PFSK-1 (cell line): ENCODE measurements at regions not wholly inside any gene's neighbourhood (a gene's known extent, or its start where the extent isn't known, plus 50 kb on each side); places are given as distances from the start of the nearest gene placed in this dataset.

Experiments
- FOXP2 ChIP-seq: optimal IDR thresholded peaks from 2 replicates; pipeline ENCODE3; 2011; ENCODE audit warnings: borderline replicate concordance, control low read depth, inconsistent platforms; ENCODE audit not compliant: insufficient read depth; ENCODE audit errors: extremely low read length, extremely low read depth
- POLR2AphosphoS5 ChIP-seq: IDR thresholded peaks from 2 replicates; pipeline ENCODE4 v1.6.1; 2012; ENCODE audit warnings: low read depth, mild to moderate bottlenecking, control low read depth, low read length, moderate library complexity
- SIN3A ChIP-seq: IDR thresholded peaks from 2 replicates; pipeline ENCODE4 v1.6.1; 2012; ENCODE audit warnings: mild to moderate bottlenecking, low read length, moderate library complexity, borderline replicate concordance; ENCODE audit not compliant: insufficient read depth
- TAF1 ChIP-seq: IDR thresholded peaks from 2 replicates; pipeline ENCODE4 v1.6.1; 2012; ENCODE audit warnings: low read length, control low read depth, borderline replicate concordance; ENCODE audit not compliant: insufficient read depth
- TF ChIP-seq, protein P1 (sequence below), 2 experiments: IDR thresholded peaks; 2 replicates each; pipeline versions ENCODE4 v1.6.1 to v1.8.0; 2011 to 2012; ENCODE audit warnings: low read depth in 2 of 2, low read length in 2 of 2, control low read depth in 1 of 2, inconsistent platforms in 1 of 2, mild to moderate bottlenecking in 1 of 2, moderate library complexity in 1 of 2; ENCODE audit not compliant: insufficient read depth in 1 of 2

- TF ChIP-seq TAF1 (no peak), POLR2AphosphoS5 (no peak), SIN3A (no peak), FOXP2 (no peak)
- TF ChIP-seq, protein P1, sequence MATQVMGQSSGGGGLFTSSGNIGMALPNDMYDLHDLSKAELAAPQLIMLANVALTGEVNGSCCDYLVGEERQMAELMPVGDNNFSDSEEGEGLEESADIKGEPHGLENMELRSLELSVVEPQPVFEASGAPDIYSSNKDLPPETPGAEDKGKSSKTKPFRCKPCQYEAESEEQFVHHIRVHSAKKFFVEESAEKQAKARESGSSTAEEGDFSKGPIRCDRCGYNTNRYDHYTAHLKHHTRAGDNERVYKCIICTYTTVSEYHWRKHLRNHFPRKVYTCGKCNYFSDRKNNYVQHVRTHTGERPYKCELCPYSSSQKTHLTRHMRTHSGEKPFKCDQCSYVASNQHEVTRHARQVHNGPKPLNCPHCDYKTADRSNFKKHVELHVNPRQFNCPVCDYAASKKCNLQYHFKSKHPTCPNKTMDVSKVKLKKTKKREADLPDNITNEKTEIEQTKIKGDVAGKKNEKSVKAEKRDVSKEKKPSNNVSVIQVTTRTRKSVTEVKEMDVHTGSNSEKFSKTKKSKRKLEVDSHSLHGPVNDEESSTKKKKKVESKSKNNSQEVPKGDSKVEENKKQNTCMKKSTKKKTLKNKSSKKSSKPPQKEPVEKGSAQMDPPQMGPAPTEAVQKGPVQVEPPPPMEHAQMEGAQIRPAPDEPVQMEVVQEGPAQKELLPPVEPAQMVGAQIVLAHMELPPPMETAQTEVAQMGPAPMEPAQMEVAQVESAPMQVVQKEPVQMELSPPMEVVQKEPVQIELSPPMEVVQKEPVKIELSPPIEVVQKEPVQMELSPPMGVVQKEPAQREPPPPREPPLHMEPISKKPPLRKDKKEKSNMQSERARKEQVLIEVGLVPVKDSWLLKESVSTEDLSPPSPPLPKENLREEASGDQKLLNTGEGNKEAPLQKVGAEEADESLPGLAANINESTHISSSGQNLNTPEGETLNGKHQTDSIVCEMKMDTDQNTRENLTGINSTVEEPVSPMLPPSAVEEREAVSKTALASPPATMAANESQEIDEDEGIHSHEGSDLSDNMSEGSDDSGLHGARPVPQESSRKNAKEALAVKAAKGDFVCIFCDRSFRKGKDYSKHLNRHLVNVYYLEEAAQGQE (IDR thresholded peaks at IDR 0.05; ENCODE audit: insufficient read depth in 1 of 2, low read depth in 2 of 2, low read length in 2 of 2), result no peak
These were observed 333.8 kb upstream of the TNP1 start for GRCh38 chr2:217193431-217194340.

- TF ChIP-seq FOXP2 (no peak), SIN3A (no peak), TAF1 (no peak), POLR2AphosphoS5 (no peak)
- TF ChIP-seq, protein P1 (IDR thresholded peaks at IDR 0.05; ENCODE audit: insufficient read depth in 1 of 2, low read depth in 2 of 2, low read length in 2 of 2), result no peak
These were observed 332.5 kb upstream of the TNP1 start for GRCh38 chr2:217192366-217192765.

DNA sequence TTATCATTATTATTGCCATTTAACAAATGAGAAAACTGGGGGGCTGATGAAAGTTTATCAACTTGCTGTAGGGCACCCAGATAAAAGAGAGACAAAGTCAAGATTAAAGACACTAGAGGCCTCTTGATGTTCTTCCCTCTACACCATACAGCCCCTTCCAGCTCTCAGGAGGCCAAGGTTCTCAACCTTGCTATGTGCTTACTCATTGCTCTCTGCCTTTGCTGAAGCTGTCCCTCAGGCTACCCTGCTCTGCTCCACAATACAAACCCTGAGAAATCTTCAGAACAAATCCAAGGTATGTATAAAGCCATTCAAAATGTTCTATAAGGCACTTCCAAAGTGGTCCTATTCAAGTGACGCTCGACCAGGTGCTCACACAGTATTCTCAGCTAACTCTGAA, 329.9 kb upstream of the TNP1 start:
- TF ChIP-seq TAF1 (no peak), SIN3A (no peak), POLR2AphosphoS5 (no peak), FOXP2 (no peak)
- TF ChIP-seq, protein P1 (IDR thresholded peaks at IDR 0.05; ENCODE audit: insufficient read depth in 1 of 2, low read depth in 2 of 2, low read length in 2 of 2), result no peak

- TF ChIP-seq, protein P1 (IDR thresholded peaks at IDR 0.05; ENCODE audit: insufficient read depth in 1 of 2, low read depth in 2 of 2, low read length in 2 of 2), result no peak
- no peak for TF ChIP-seq FOXP2
- no peak for TF ChIP-seq POLR2AphosphoS5
These were observed 329.3 kb upstream of the TNP1 start for GRCh38 chr2:217189131-217189530.
